Esophagus (tissue), 2 donors: ENCODE measurements at regions not wholly inside any gene's neighbourhood (a gene's known extent, or its start where the extent isn't known, plus 50 kb on each side); places are given as distances from the start of the nearest gene placed in this dataset.

Source experiments
- H3K27ac ChIP-seq, 2 donors: one replicate each; pipeline ENCODE4 v1.5.1; 2013; ENCODE audit warnings: low read depth in 2 of 2, mild to moderate bottlenecking in 2 of 2, inconsistent platforms in 1 of 2, low read length in 1 of 2, moderate library complexity in 1 of 2
- H3K27me3 ChIP-seq, 2 donors: one replicate each; pipeline ENCODE4 v1.6.1; 2013; ENCODE audit warnings: low read length in 2 of 2, control low read depth in 1 of 2, mild to moderate bottlenecking in 1 of 2; ENCODE audit not compliant: insufficient read depth in 2 of 2, control insufficient read depth in 1 of 2
- H3K36me3 ChIP-seq, 2 donors: one replicate each; pipeline ENCODE4 v1.6.1; 2013; ENCODE audit warnings: low read length in 1 of 2; ENCODE audit not compliant: control insufficient read depth in 2 of 2, insufficient read depth in 2 of 2
- H3K4me1 ChIP-seq, 2 donors: one replicate each; pipeline ENCODE4 v1.6.1; 2013; ENCODE audit warnings: low read length in 1 of 2; ENCODE audit not compliant: control insufficient read depth in 2 of 2, insufficient read depth in 2 of 2
- H3K4me3 ChIP-seq, 2 donors: one replicate each; pipeline ENCODE4 v1.5.1; 2013; ENCODE audit warnings: low read length in 2 of 2, mild to moderate bottlenecking in 2 of 2, low read depth in 1 of 2, moderate library complexity in 1 of 2
- H3K9me3 ChIP-seq, 2 donors: one replicate each; pipeline ENCODE4 v1.6.1; 2013; ENCODE audit warnings: mild to moderate bottlenecking in 2 of 2, low read depth in 1 of 2, low read length in 1 of 2, moderate library complexity in 1 of 2; ENCODE audit not compliant: control insufficient read depth in 2 of 2, insufficient read depth in 1 of 2
- WGBS, 2 donors: extraction: QIAGEN DNeasy Blood & Tissue Kit; methylation state at CpG; one replicate each; pipeline ENCODE4 v1.1.7; 2013; 5-methylcytosine and 5-hydroxymethylcytosine counted together
- donor health status: healthy with polysubstance abuse.
- donor health status: Bipolar disorder and iron deficiency.

GRCh38 chr21:14753466-14754258, 207.5 kb upstream of the SAMSN1 start:
- no peak overlapping the region for H3K27ac ChIP-seq
- WGBS, 2 donors = 72 to 80% methylated on average over 2 of the region's 2 CpGs
- H3K4me3 ChIP-seq = no peak overlapping the region
- H3K9me3 ChIP-seq = no peaks in the 10 kb centered on the region
- no peaks in the 10 kb centered on the region for H3K36me3 ChIP-seq
- no peaks in the 10 kb centered on the region for H3K27me3 ChIP-seq
- no peaks in the 10 kb centered on the region for H3K4me1 ChIP-seq

- Histone ChIP-seq H3K27me3 (no peaks in the 10 kb centered on the region), H3K4me1 (no peaks in the 10 kb centered on the region), H3K4me3 (no peak overlapping the region), H3K9me3 (no peaks in the 10 kb centered on the region), H3K27ac (no peak overlapping the region), H3K36me3 (no peaks in the 10 kb centered on the region)
Observed at GRCh38 chr21:14753069-14753465, 207.0 kb upstream of the SAMSN1 start.

- H3K27ac ChIP-seq = no peak overlapping the region
- H3K4me1 ChIP-seq = no peaks in the 10 kb centered on the region
- H3K36me3 ChIP-seq = no peaks in the 10 kb centered on the region
Observed at GRCh38 chr21:14752345-14752909, 206.3 kb upstream of the SAMSN1 start.

GRCh38 chr21:14751602-14752344, 205.7 kb upstream of the SAMSN1 start:
- Histone ChIP-seq H3K27ac (no peak overlapping the region), H3K27me3 (no peaks in the 10 kb centered on the region), H3K36me3 (no peaks in the 10 kb centered on the region), H3K4me1 (no peaks in the 10 kb centered on the region), H3K4me3 (no peak overlapping the region), H3K9me3 (no peaks in the 10 kb centered on the region)
- 77 to 78% methylated on average over 2 of the region's 2 CpGs for WGBS, 2 donors

More at GRCh38 chr21:14752345-14752909, 206.3 kb upstream of the SAMSN1 start:
- Histone ChIP-seq H3K27me3 (no peaks in the 10 kb centered on the region), H3K9me3 (no peaks in the 10 kb centered on the region), H3K4me3 (no peak overlapping the region)

- H3K36me3 ChIP-seq = no peaks in the 10 kb centered on the region
- H3K27me3 ChIP-seq = no peaks in the 10 kb centered on the region
- 88 to 92% methylated on average over 3 of the region's 3 CpGs for WGBS, 2 donors
- no peak overlapping the region for H3K27ac ChIP-seq
- no peak overlapping the region for H3K4me3 ChIP-seq
- H3K9me3 ChIP-seq = no peaks in the 10 kb centered on the region
- H3K4me1 ChIP-seq = no peaks in the 10 kb centered on the region
Observed at GRCh38 chr21:14751011-14751410, 204.9 kb upstream of the SAMSN1 start.

- no peak overlapping the region for H3K27ac ChIP-seq
- no peak overlapping the region for H3K4me3 ChIP-seq
- H3K4me1 ChIP-seq = no peaks in the 10 kb centered on the region
- H3K27me3 ChIP-seq = no peaks in the 10 kb centered on the region
- no peaks in the 10 kb centered on the region for H3K36me3 ChIP-seq
- H3K9me3 ChIP-seq = no peaks in the 10 kb centered on the region
Observed at GRCh38 chr21:14750041-14750440, 203.9 kb upstream of the SAMSN1 start.

GRCh38 chr21:14748662-14749061, 202.5 kb upstream of the SAMSN1 start:
- Histone ChIP-seq H3K27ac (no peak overlapping the region), H3K4me3 (no peak overlapping the region), H3K36me3 (no peaks in the 10 kb centered on the region), H3K9me3 (no peaks in the 10 kb centered on the region), H3K27me3 (no peaks in the 10 kb centered on the region), H3K4me1 (no peaks in the 10 kb centered on the region)
- 83 to 91% methylated on average over 2 of the region's 2 CpGs for WGBS, 2 donors

GRCh38 chr21:14744368-14744767, 198.3 kb upstream of the SAMSN1 start:
- Histone ChIP-seq H3K36me3 (no peaks in the 10 kb centered on the region), H3K4me3 (no peak overlapping the region), H3K9me3 (no peaks in the 10 kb centered on the region), H3K27me3 (no peaks in the 10 kb centered on the region), H3K4me1 (no peaks in the 10 kb centered on the region), H3K27ac (no peak overlapping the region)
- WGBS, 2 donors = 88 to 100% methylated on average over 1 of the region's 1 CpG

GRCh38 chr21:14742119-14742518, 196.0 kb upstream of the SAMSN1 start:
- Histone ChIP-seq H3K27ac (no peak overlapping the region), H3K27me3 (no peaks in the 10 kb centered on the region), H3K4me1 (no peaks in the 10 kb centered on the region), H3K4me3 (no peak overlapping the region), H3K9me3 (no peaks in the 10 kb centered on the region), H3K36me3 (no peaks in the 10 kb centered on the region)
- 66 to 76% methylated on average over 2 of the region's 2 CpGs for WGBS, 2 donors
